Endothelial cell of umbilical vein (primary cell): ENCODE measurements at regions not wholly inside any gene's neighbourhood (a gene's known extent, or its start where the extent isn't known, plus 50 kb on each side); places are given as distances from the start of the nearest gene placed in this dataset.

Experiments used
- BruUV-seq: library from RNA; stranded (reverse); fragments of 400-500 nt; replicated peaks from 2 replicates; lab custom pipeline; 2021; lab: Mats Ljungman, UMichigan
- CTCF ChIA-PET: fragments of 300-600, 350-600 bp; sonication (Branson Sonifier 250); formaldehyde crosslinking; loops from one replicate; lab custom pipeline; 2021; ENCODE audit warnings: antibody characterized with exemption, inconsistent platforms; lab: Charles Lee
- POLR2A ChIA-PET: fragments of 300-600, 350-600 bp; sonication (Branson Sonifier 250); formaldehyde crosslinking; loops from one replicate; lab custom pipeline; 2021; ENCODE audit warnings: antibody characterized with exemption, inconsistent platforms; lab: Charles Lee
- DNase-seq: peaks from one replicate; pipeline ENCODE4 v3.0.0-alpha.2; 2011; ENCODE audit warnings: low read depth, low spot score
- FAIRE-seq: peaks from 2 replicates; lab custom pipeline; 2011; peaks lifted over from hg19 to GRCh38; lab: Jason Lieb, UNC
- H2AFZ ChIP-seq: 2 replicates; pipeline ENCODE4 v1.6.0; 2012; ENCODE audit warnings: low read depth, low read length, control low read depth, inconsistent platforms
- H3K27ac ChIP-seq: 2 replicates; pipeline ENCODE4 v1.5.1; 2011; ENCODE audit warnings: low read depth, mild to moderate bottlenecking, control low read depth, low read length, moderate library complexity; ENCODE audit not compliant: insufficient read depth
- H3K27me3 ChIP-seq, 2 experiments: 2 replicates each; pipeline versions ENCODE4 v1.6.0 to v1.6.1; 2011; ENCODE audit warnings: low read length in 2 of 2, mixed read lengths in 1 of 2; ENCODE audit not compliant: control insufficient read depth in 2 of 2, insufficient read depth in 2 of 2
- H3K36me3 ChIP-seq, 2 experiments: 2 replicates in 1 of 2; 3 replicates in 1 of 2; pipeline ENCODE4 v1.5.1; 2011; ENCODE audit warnings: low read length in 2 of 2, mild to moderate bottlenecking in 1 of 2, moderate library complexity in 1 of 2; ENCODE audit not compliant: control insufficient read depth in 2 of 2, insufficient read depth in 2 of 2; ENCODE audit errors: extremely low read depth in 1 of 2
- H3K4me1 ChIP-seq: 3 replicates; pipeline ENCODE4 v1.5.1; 2011; ENCODE audit warnings: mild to moderate bottlenecking, low read length; ENCODE audit not compliant: control insufficient read depth, insufficient read depth; ENCODE audit errors: extremely low read depth
- H3K4me2 ChIP-seq: 2 replicates; pipeline ENCODE4 v1.6.1; 2011; ENCODE audit warnings: low read length, control low read depth, mixed read lengths; ENCODE audit not compliant: insufficient read depth
- H3K4me3 ChIP-seq, 3 experiments: fragments of 200-600 bp in 1 of 3; sonication (generic), shearing (Covaris generic) in 1 of 3; replicated peaks in 1 of 3; 2 replicates each; pipeline ENCODE4 v1.5.1; 2011 to 2016; ENCODE audit warnings: control low read depth in 3 of 3, low read length in 3 of 3, mild to moderate bottlenecking in 2 of 3, inconsistent platforms in 1 of 3, low read depth in 1 of 3, moderate library complexity in 1 of 3; ENCODE audit not compliant: insufficient read depth in 1 of 3
- H3K79me2 ChIP-seq: 2 replicates; pipeline ENCODE4 v1.6.0; 2012; ENCODE audit warnings: low read length, inconsistent platforms; ENCODE audit not compliant: control insufficient read depth, insufficient read depth
- H3K9ac ChIP-seq: replicated peaks from 2 replicates; pipeline ENCODE3; 2011; ENCODE audit warnings: low read length, control low read depth; ENCODE audit not compliant: insufficient read depth; ENCODE audit errors: extremely low read depth
- H3K9me1 ChIP-seq: replicated peaks from 3 replicates; pipeline ENCODE4 v1.6.0; 2011; ENCODE audit warnings: mild to moderate bottlenecking, low read length; ENCODE audit not compliant: control insufficient read depth, insufficient read depth; ENCODE audit errors: extremely low read depth
- H3K9me3 ChIP-seq: replicated peaks from 2 replicates; pipeline ENCODE4 v1.5.1; 2012; ENCODE audit warnings: low read length, inconsistent platforms; ENCODE audit not compliant: control insufficient read depth, insufficient read depth
- H4K20me1 ChIP-seq: replicated peaks from 2 replicates; pipeline ENCODE3; 2011; ENCODE audit warnings: mild to moderate bottlenecking, low read length; ENCODE audit not compliant: control insufficient read depth, insufficient read depth; ENCODE audit errors: extremely low read depth
- EZH2 ChIP-seq: IDR thresholded peaks from 2 replicates; pipeline ENCODE4 v1.6.1; 2012; ENCODE audit warnings: borderline replicate concordance, low read depth, mild to moderate bottlenecking, moderate library complexity, low read length, inconsistent platforms; ENCODE audit not compliant: severe bottlenecking
- FOS ChIP-seq: IDR thresholded peaks from 2 replicates; pipeline ENCODE4 v1.6.1; 2011; ENCODE audit warnings: mild to moderate bottlenecking, low read length, moderate library complexity, borderline replicate concordance; ENCODE audit not compliant: insufficient read depth
- GATA2 ChIP-seq: IDR thresholded peaks from 2 replicates; pipeline ENCODE4 v1.7.0; 2011; ENCODE audit warnings: low read depth, mild to moderate bottlenecking, moderate library complexity, mixed read lengths, low read length; ENCODE audit not compliant: insufficient read length, insufficient read depth
- JUN ChIP-seq: IDR thresholded peaks from 2 replicates; pipeline ENCODE4 v1.6.1; 2011; ENCODE audit warnings: borderline replicate concordance, low read depth; ENCODE audit not compliant: insufficient read length, insufficient read depth
- MAX ChIP-seq: IDR thresholded peaks from 2 replicates; pipeline ENCODE4 v1.6.1; 2011; ENCODE audit not compliant: insufficient read depth, insufficient read length
- MYC ChIP-seq: IDR thresholded peaks from one replicate; pipeline ENCODE4 v1.6.1; 2011; ENCODE audit warnings: mild to moderate bottlenecking, low read depth, low read length
- POLR2A ChIP-seq: IDR thresholded peaks from 2 replicates; pipeline ENCODE4 v1.6.1; 2012; ENCODE audit warnings: low read depth, mild to moderate bottlenecking, control low read depth, low read length
- POLR2AphosphoS5 ChIP-seq: IDR thresholded peaks from 2 replicates; pipeline ENCODE4 v1.6.1; 2012; ENCODE audit warnings: low read depth, mild to moderate bottlenecking, control low read depth, low read length, moderate library complexity; ENCODE audit not compliant: insufficient read depth
- dilution Hi-C: fragments of 300-500 bp; cut with MboI; formaldehyde crosslinking; loops from one replicate; pipeline ENCODE4 v1.15.0; 2019; ENCODE audit warnings: low sequenced_read_pairs; ENCODE audit not compliant: extremely low pct_ligation_motif_present
- intact Hi-C: fragments of 100-400 bp; cut with micrococcal nuclease; formaldehyde crosslinking; loops from one replicate; pipeline ENCODE4 v1.10.0; 2022
- TF ChIP-seq, protein P1 (sequence below), 2 donors: IDR thresholded peaks; 1 replicate in 1 of 2; 2 replicates in 1 of 2; pipeline ENCODE4 v1.5.1; 2011; ENCODE audit warnings: low read length in 2 of 2, mild to moderate bottlenecking in 2 of 2, moderate library complexity in 2 of 2, control low read depth in 1 of 2, inconsistent platforms in 1 of 2, low read depth in 1 of 2; ENCODE audit not compliant: insufficient read depth in 1 of 2; ENCODE audit errors: extremely low read depth in 1 of 2

GRCh38 chr12:70154087-70154638, 89.1 kb upstream of the CNOT2 start:
- Histone ChIP-seq H3K4me2 (no peak overlapping the region), H3K27me3 (peaks cover 0 to 4% of the 10 kb centered on the region in 2 experiments), H3K4me1 (no peaks in the 10 kb centered on the region), H3K4me3 (no peak overlapping the region), H4K20me1 (no peaks in the 10 kb centered on the region), H3K79me2 (no peaks in the 10 kb centered on the region), H3K9me1 (no peaks in the 10 kb centered on the region), H3K9me3 (no peaks in the 10 kb centered on the region), H3K27ac (no peak overlapping the region), H2AFZ (no peak overlapping the region), H3K36me3 (no peaks in the 10 kb centered on the region), H3K9ac (no peak overlapping the region)
- intact Hi-C loops = no loop called here
- ChIA-PET CTCF (no interaction called here), POLR2A (no interaction called here)
- FAIRE-seq = no peak
- dilution Hi-C loops = no loop called here
- TF ChIP-seq MAX (no peak), MYC (no peak), POLR2A (no peak), EZH2 (no peak), JUN (no peak), GATA2 (no peak), POLR2AphosphoS5 (no peak), FOS (no peak)
- TF ChIP-seq, protein P1, sequence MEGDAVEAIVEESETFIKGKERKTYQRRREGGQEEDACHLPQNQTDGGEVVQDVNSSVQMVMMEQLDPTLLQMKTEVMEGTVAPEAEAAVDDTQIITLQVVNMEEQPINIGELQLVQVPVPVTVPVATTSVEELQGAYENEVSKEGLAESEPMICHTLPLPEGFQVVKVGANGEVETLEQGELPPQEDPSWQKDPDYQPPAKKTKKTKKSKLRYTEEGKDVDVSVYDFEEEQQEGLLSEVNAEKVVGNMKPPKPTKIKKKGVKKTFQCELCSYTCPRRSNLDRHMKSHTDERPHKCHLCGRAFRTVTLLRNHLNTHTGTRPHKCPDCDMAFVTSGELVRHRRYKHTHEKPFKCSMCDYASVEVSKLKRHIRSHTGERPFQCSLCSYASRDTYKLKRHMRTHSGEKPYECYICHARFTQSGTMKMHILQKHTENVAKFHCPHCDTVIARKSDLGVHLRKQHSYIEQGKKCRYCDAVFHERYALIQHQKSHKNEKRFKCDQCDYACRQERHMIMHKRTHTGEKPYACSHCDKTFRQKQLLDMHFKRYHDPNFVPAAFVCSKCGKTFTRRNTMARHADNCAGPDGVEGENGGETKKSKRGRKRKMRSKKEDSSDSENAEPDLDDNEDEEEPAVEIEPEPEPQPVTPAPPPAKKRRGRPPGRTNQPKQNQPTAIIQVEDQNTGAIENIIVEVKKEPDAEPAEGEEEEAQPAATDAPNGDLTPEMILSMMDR (IDR thresholded peaks at IDR 0.05; ENCODE audit: extremely low read depth in 1 of 2, insufficient read depth in 1 of 2, low read depth in 1 of 2, low read length in 2 of 2) = no peak
- no TSS peak for BruUV-seq
- DNase-seq = no peak
